AG09309 (cell line): ENCODE measurements at regions not wholly inside any gene's neighbourhood (a gene's known extent, or its start where the extent isn't known, plus 50 kb on each side); places are given as distances from the start of the nearest gene placed in this dataset.

Source experiments
- DNase-seq: peaks from one replicate; pipeline ENCODE4 v3.0.0-alpha.2; 2010; ENCODE audit warnings: low read depth
- H3K4me3 ChIP-seq: 2 replicates; pipeline ENCODE4 v1.5.1; 2011; ENCODE audit warnings: mild to moderate bottlenecking, low read depth, low read length, moderate library complexity; ENCODE audit not compliant: control insufficient read depth
- CTCF ChIP-seq: IDR thresholded peaks from 2 replicates; pipeline ENCODE4 v1.5.1; 2011; ENCODE audit warnings: mild to moderate bottlenecking, low read depth, low read length, inconsistent platforms; ENCODE audit not compliant: insufficient read depth, control insufficient read depth; ENCODE audit errors: missing control alignments

GRCh38 chr20:1718604-1719384, 61.2 kb upstream of the SIRPG start:
- no peak for TF ChIP-seq CTCF
- peak; percentile 89 for DNase-seq
- H3K4me3 ChIP-seq, result no peak overlapping the region

GRCh38 chr20:1712634-1713624, 55.4 kb upstream of the SIRPG start:
- no peak for DNase-seq
- no peak for TF ChIP-seq CTCF
- H3K4me3 ChIP-seq, result no peak overlapping the region

GRCh38 chr20:1711826-1712601, 54.4 kb upstream of the SIRPG start:
- DNase-seq, result no peak
- no peak overlapping the region for H3K4me3 ChIP-seq
- TF ChIP-seq CTCF, result no peak

GRCh38 chr20:1711266-1711665, 53.7 kb upstream of the SIRPG start:
- H3K4me3 ChIP-seq, result no peak overlapping the region
- DNase-seq, result no peak
- no peak for TF ChIP-seq CTCF

- no peak for TF ChIP-seq CTCF
- no peak for DNase-seq
- H3K4me3 ChIP-seq, result no peak overlapping the region
These were observed 52.9 kb upstream of the SIRPG start for GRCh38 chr20:1710484-1710883.

GRCh38 chr20:1707588-1708449, 50.2 kb upstream of the SIRPG start:
- DNase-seq, result no peak
- H3K4me3 ChIP-seq, result no peak overlapping the region
- no peak for TF ChIP-seq CTCF
